ENCODE measurements at regions not wholly inside any gene's neighbourhood (a gene's known extent, or its start where the extent isn't known, plus 50 kb on each side); places are given as distances from the start of the nearest gene placed in this dataset.
"Not testable (repeated sequence)": the region's sequence is repeated elsewhere in the genome, so short reads cannot be mapped to it uniquely, and the experiment has no call there.

DNA sequence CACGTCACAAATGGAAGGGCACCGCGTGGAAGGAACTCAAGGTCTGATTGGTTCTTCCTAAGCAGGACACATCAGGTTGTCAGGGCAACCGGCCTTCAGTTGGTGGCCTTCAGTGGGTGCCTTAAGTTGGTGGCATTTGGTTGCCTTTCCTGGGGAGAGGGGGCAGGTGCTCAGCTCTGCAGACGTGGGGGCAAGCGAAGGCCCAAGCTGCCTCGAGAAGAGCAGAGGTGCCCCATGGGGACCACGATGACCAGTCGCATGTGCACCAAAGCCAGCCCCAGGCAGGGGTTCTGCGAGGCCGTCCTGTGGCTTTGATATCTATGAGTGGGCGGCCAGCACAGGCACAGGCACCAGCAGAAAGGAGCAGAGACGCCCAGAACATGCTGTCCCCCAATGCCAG is 1742.8 kb upstream of the DEFB115 start:
- not testable (repeated sequence) for H2AFZ ChIP-seq (ENCODE audit: insufficient read depth, low read length, poor library complexity); H3K27ac ChIP-seq (ENCODE audit: low read depth, low read length); H4K12ac ChIP-seq (ENCODE audit: low read depth, low read length); H2AK5ac ChIP-seq (ENCODE audit: low read length); H3K4ac ChIP-seq (ENCODE audit: low read depth, low read length); H3K4me2 ChIP-seq (ENCODE audit: low read length); H2BK120ac ChIP-seq (ENCODE audit: insufficient read depth, low read length, poor library complexity); H3K4me3 ChIP-seq (ENCODE audit: low read depth, low read length); H3K4me1 ChIP-seq (ENCODE audit: control insufficient read depth in 1 of 2, insufficient read depth in 2 of 2, low read length in 2 of 2); H3K23ac ChIP-seq (ENCODE audit: low read length); DNase-seq; H3K36me3 ChIP-seq (ENCODE audit: control insufficient read depth in 1 of 2, insufficient read depth in 2 of 2, low read length in 2 of 2); H2BK12ac ChIP-seq (ENCODE audit: low read length); H3K14ac ChIP-seq (ENCODE audit: low read length); H2BK5ac ChIP-seq (ENCODE audit: low read depth, low read length, poor library complexity); H3K79me2 ChIP-seq (ENCODE audit: control insufficient read depth, insufficient read depth, low read length, poor library complexity); H4K8ac ChIP-seq (ENCODE audit: low read depth, low read length); H4K91ac ChIP-seq (ENCODE audit: low read depth, low read length); H3K9me3 ChIP-seq (ENCODE audit: insufficient read depth, low read depth, low read length); H3K79me1 ChIP-seq (ENCODE audit: low read length); H3K18ac ChIP-seq (ENCODE audit: low read length); H3K9ac ChIP-seq (ENCODE audit: low read length); H3K27me3 ChIP-seq (ENCODE audit: insufficient read depth, low read length)
- WGBS (ENCODE audit: extremely low coverage, insufficient coverage, insufficient read length), result no CpG with 5 or more reads among the region's 13 CpGs

DNA sequence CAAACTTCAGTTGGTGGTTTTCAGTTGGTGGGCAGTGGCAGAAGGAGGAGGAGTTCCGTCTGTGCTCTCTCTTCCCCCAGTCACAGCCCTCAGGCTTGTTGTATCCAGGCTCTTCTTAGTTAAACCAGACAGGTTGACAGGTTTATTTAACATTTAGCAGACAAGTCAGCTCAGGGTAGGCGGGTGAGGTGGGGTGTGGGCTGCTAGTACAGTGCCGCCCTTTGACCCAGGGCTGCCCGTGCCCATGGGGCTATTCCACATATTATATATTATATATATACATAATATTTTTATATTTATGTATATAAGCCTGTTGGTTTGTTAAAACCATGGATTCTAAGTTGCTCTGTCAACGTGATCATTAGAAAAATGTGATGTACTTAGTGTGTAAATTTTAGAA is 1740.6 kb upstream of the DEFB115 start:
- not testable (repeated sequence) for H2BK12ac ChIP-seq (ENCODE audit: low read length); DNase-seq
- no CpG with 5 or more reads among the region's 5 CpGs for WGBS (ENCODE audit: extremely low coverage, insufficient coverage, insufficient read length)

GRCh38 chr20:29519610-29520241 is 1737.7 kb upstream of the DEFB115 start:
- not testable (repeated sequence) for H3K9ac ChIP-seq (ENCODE audit: low read length); H3K79me2 ChIP-seq (ENCODE audit: control insufficient read depth, insufficient read depth, low read length, poor library complexity); H2AK5ac ChIP-seq (ENCODE audit: low read length); H3K27ac ChIP-seq (ENCODE audit: low read depth, low read length); H3K23ac ChIP-seq (ENCODE audit: low read length); H3K79me1 ChIP-seq (ENCODE audit: low read length); H3K4me3 ChIP-seq (ENCODE audit: low read depth, low read length); H3K4ac ChIP-seq (ENCODE audit: low read depth, low read length); H3K4me1 ChIP-seq (ENCODE audit: control insufficient read depth in 1 of 2, insufficient read depth in 2 of 2, low read length in 2 of 2); H2AFZ ChIP-seq (ENCODE audit: insufficient read depth, low read length, poor library complexity); H4K12ac ChIP-seq (ENCODE audit: low read depth, low read length); DNase-seq; H3K14ac ChIP-seq (ENCODE audit: low read length); H3K4me2 ChIP-seq (ENCODE audit: low read length); H3K27me3 ChIP-seq (ENCODE audit: insufficient read depth, low read length); H3K9me3 ChIP-seq (ENCODE audit: insufficient read depth, low read depth, low read length); H3K18ac ChIP-seq (ENCODE audit: low read length); H4K91ac ChIP-seq (ENCODE audit: low read depth, low read length); H2BK12ac ChIP-seq (ENCODE audit: low read length); H3K36me3 ChIP-seq (ENCODE audit: control insufficient read depth in 1 of 2, insufficient read depth in 2 of 2, low read length in 2 of 2); H2BK5ac ChIP-seq (ENCODE audit: low read depth, low read length, poor library complexity); H2BK120ac ChIP-seq (ENCODE audit: insufficient read depth, low read length, poor library complexity); H4K8ac ChIP-seq (ENCODE audit: low read depth, low read length)
- WGBS (ENCODE audit: extremely low coverage, insufficient coverage, insufficient read length), result no CpG with 5 or more reads among the region's 5 CpGs

More for the DNA sequence above, 1740.6 kb upstream of the DEFB115 start:
- H3K9ac ChIP-seq (ENCODE audit: low read length); H3K79me1 ChIP-seq (ENCODE audit: low read length); H2BK5ac ChIP-seq (ENCODE audit: low read depth, low read length, poor library complexity); H3K4me1 ChIP-seq (ENCODE audit: control insufficient read depth in 1 of 2, insufficient read depth in 2 of 2, low read length in 2 of 2); H4K91ac ChIP-seq (ENCODE audit: low read depth, low read length); H2AK5ac ChIP-seq (ENCODE audit: low read length); H4K8ac ChIP-seq (ENCODE audit: low read depth, low read length); H3K4me3 ChIP-seq (ENCODE audit: low read depth, low read length); H3K36me3 ChIP-seq (ENCODE audit: control insufficient read depth in 1 of 2, insufficient read depth in 2 of 2, low read length in 2 of 2); H3K79me2 ChIP-seq (ENCODE audit: control insufficient read depth, insufficient read depth, low read length, poor library complexity); H3K23ac ChIP-seq (ENCODE audit: low read length); H3K4ac ChIP-seq (ENCODE audit: low read depth, low read length); H2BK120ac ChIP-seq (ENCODE audit: insufficient read depth, low read length, poor library complexity); H2AFZ ChIP-seq (ENCODE audit: insufficient read depth, low read length, poor library complexity); H3K27me3 ChIP-seq (ENCODE audit: insufficient read depth, low read length); H3K18ac ChIP-seq (ENCODE audit: low read length); H3K27ac ChIP-seq (ENCODE audit: low read depth, low read length); H4K12ac ChIP-seq (ENCODE audit: low read depth, low read length); H3K14ac ChIP-seq (ENCODE audit: low read length); H3K9me3 ChIP-seq (ENCODE audit: insufficient read depth, low read depth, low read length); H3K4me2 ChIP-seq (ENCODE audit: low read length): not testable (repeated sequence)

- not testable (repeated sequence) for H3K4me2 ChIP-seq (ENCODE audit: low read length); H2BK5ac ChIP-seq (ENCODE audit: low read depth, low read length, poor library complexity); H3K27ac ChIP-seq (ENCODE audit: low read depth, low read length); H3K18ac ChIP-seq (ENCODE audit: low read length); H3K4me1 ChIP-seq (ENCODE audit: control insufficient read depth in 1 of 2, insufficient read depth in 2 of 2, low read length in 2 of 2); H4K8ac ChIP-seq (ENCODE audit: low read depth, low read length); H3K14ac ChIP-seq (ENCODE audit: low read length); H3K4ac ChIP-seq (ENCODE audit: low read depth, low read length); H4K91ac ChIP-seq (ENCODE audit: low read depth, low read length); H3K9ac ChIP-seq (ENCODE audit: low read length); H3K36me3 ChIP-seq (ENCODE audit: control insufficient read depth in 1 of 2, insufficient read depth in 2 of 2, low read length in 2 of 2); H2AFZ ChIP-seq (ENCODE audit: insufficient read depth, low read length, poor library complexity); H2AK5ac ChIP-seq (ENCODE audit: low read length); H2BK120ac ChIP-seq (ENCODE audit: insufficient read depth, low read length, poor library complexity); H3K9me3 ChIP-seq (ENCODE audit: insufficient read depth, low read depth, low read length); H3K79me2 ChIP-seq (ENCODE audit: control insufficient read depth, insufficient read depth, low read length, poor library complexity); H3K23ac ChIP-seq (ENCODE audit: low read length); H2BK12ac ChIP-seq (ENCODE audit: low read length); H3K27me3 ChIP-seq (ENCODE audit: insufficient read depth, low read length); H3K4me3 ChIP-seq (ENCODE audit: low read depth, low read length); H4K12ac ChIP-seq (ENCODE audit: low read depth, low read length); H3K79me1 ChIP-seq (ENCODE audit: low read length)
- WGBS (ENCODE audit: extremely low coverage, insufficient coverage, insufficient read length), result no CpG with 5 or more reads among the region's 4 CpGs
- DNase-seq, result peak in 1 of 2 donors; percentile 49
These were observed 1723.8 kb upstream of the DEFB115 start for GRCh38 chr20:29533566-29534177.
